Mesenchymal stem cell (in vitro differentiated cells and primary cell): ENCODE measurements at regions not wholly inside any gene's neighbourhood (a gene's known extent, or its start where the extent isn't known, plus 50 kb on each side); places are given as distances from the start of the nearest gene placed in this dataset.

Source experiments
- DNase-seq: peaks from one replicate; pipeline ENCODE4 v3.0.0-alpha.2; 2013
- H2AFZ ChIP-seq: one replicate; pipeline ENCODE4 v1.6.1; 2013; ENCODE audit warnings: low read depth, mild to moderate bottlenecking, control low read depth, inconsistent platforms, low read length, moderate library complexity
- H2AK5ac ChIP-seq: 2 replicates; pipeline ENCODE4 v1.6.1; 2013; ENCODE audit warnings: low read length, moderate library complexity, mild to moderate bottlenecking, inconsistent platforms; ENCODE audit not compliant: severe bottlenecking
- H2BK120ac ChIP-seq: one replicate; pipeline ENCODE4 v1.6.1; 2013; ENCODE audit warnings: low read depth, mild to moderate bottlenecking, inconsistent platforms, low read length, moderate library complexity
- H2BK12ac ChIP-seq, 2 experiments: one replicate each; pipeline ENCODE4 v1.6.1; 2013; ENCODE audit warnings: inconsistent platforms in 2 of 2, low read length in 2 of 2, mild to moderate bottlenecking in 2 of 2, moderate library complexity in 2 of 2, control low read depth in 1 of 2
- H2BK15ac ChIP-seq: one replicate; pipeline ENCODE4 v1.6.1; 2013; ENCODE audit warnings: mild to moderate bottlenecking, low read depth, inconsistent platforms; ENCODE audit not compliant: poor library complexity, severe bottlenecking
- H2BK5ac ChIP-seq: 2 replicates; pipeline ENCODE4 v1.6.1; 2013; ENCODE audit warnings: low read depth, mild to moderate bottlenecking, low read length, control low read depth, inconsistent platforms; ENCODE audit not compliant: poor library complexity, severe bottlenecking
- H3K14ac ChIP-seq, 2 experiments: one replicate each; pipeline ENCODE4 v1.6.1; 2013; ENCODE audit warnings: inconsistent platforms in 2 of 2, low read length in 2 of 2, control low read depth in 1 of 2, mild to moderate bottlenecking in 1 of 2, moderate library complexity in 1 of 2
- H3K18ac ChIP-seq, 2 experiments: one replicate each; pipeline ENCODE4 v1.6.1; 2013; ENCODE audit warnings: inconsistent platforms in 2 of 2, low read length in 2 of 2, control low read depth in 1 of 2, low read depth in 1 of 2, mild to moderate bottlenecking in 1 of 2
- H3K23ac ChIP-seq, 2 experiments: one replicate each; pipeline ENCODE4 v1.6.1; 2013; ENCODE audit warnings: inconsistent platforms in 2 of 2, low read length in 2 of 2, mild to moderate bottlenecking in 2 of 2, moderate library complexity in 2 of 2, control low read depth in 1 of 2
- H3K27ac ChIP-seq: 2 replicates; pipeline ENCODE4 v1.5.1; 2013; ENCODE audit warnings: mild to moderate bottlenecking, moderate library complexity, low read length, control low read depth, inconsistent platforms; ENCODE audit not compliant: poor library complexity, severe bottlenecking
- H3K27me3 ChIP-seq, 2 experiments: 2 replicates each; pipeline versions ENCODE4 v1.6.1 to v1.7.0; 2013; ENCODE audit warnings: low read length in 2 of 2, mild to moderate bottlenecking in 2 of 2, moderate library complexity in 2 of 2, control low read depth in 1 of 2, inconsistent platforms in 1 of 2; ENCODE audit not compliant: control insufficient read depth in 1 of 2, insufficient read depth in 1 of 2
- H3K36me3 ChIP-seq, 2 experiments: 2 replicates each; pipeline versions ENCODE4 v1.6.1 to v1.7.0; 2013; ENCODE audit warnings: low read length in 2 of 2, control low read depth in 1 of 2, inconsistent platforms in 1 of 2, low read depth in 1 of 2, mild to moderate bottlenecking in 1 of 2; ENCODE audit not compliant: insufficient read depth in 2 of 2, control insufficient read depth in 1 of 2
- H3K4ac ChIP-seq, 2 experiments: one replicate each; pipeline ENCODE4 v1.6.1; 2013; ENCODE audit warnings: inconsistent platforms in 2 of 2, low read length in 2 of 2, mild to moderate bottlenecking in 2 of 2, moderate library complexity in 2 of 2, control low read depth in 1 of 2, low read depth in 1 of 2
- H3K4me1 ChIP-seq: 2 replicates; pipeline ENCODE4 v1.6.1; 2013; ENCODE audit warnings: low read depth, low read length, control low read depth; ENCODE audit not compliant: control insufficient read depth, insufficient read depth
- H3K4me2 ChIP-seq: 2 replicates; pipeline ENCODE4 v1.6.1; 2013; ENCODE audit warnings: low read length, mild to moderate bottlenecking, inconsistent platforms; ENCODE audit not compliant: poor library complexity, severe bottlenecking
- H3K4me3 ChIP-seq, 2 experiments: 2 replicates each; pipeline versions ENCODE4 v1.5.1 to v1.7.0; 2013; ENCODE audit warnings: low read length in 2 of 2, mild to moderate bottlenecking in 2 of 2, control low read depth in 1 of 2, low read depth in 1 of 2; ENCODE audit not compliant: insufficient read depth in 1 of 2
- H3K79me1 ChIP-seq: replicated peaks from 2 replicates; pipeline ENCODE4 v1.6.1; 2013; ENCODE audit warnings: mild to moderate bottlenecking, control low read depth, low read length, inconsistent platforms; ENCODE audit not compliant: poor library complexity, severe bottlenecking
- H3K9ac ChIP-seq: 2 replicates; pipeline ENCODE4 v1.7.0; 2013; ENCODE audit warnings: mild to moderate bottlenecking, low read length, moderate library complexity
- H3K9me3 ChIP-seq: 2 replicates; pipeline ENCODE4 v1.7.0; 2013; ENCODE audit warnings: mild to moderate bottlenecking, low read length; ENCODE audit not compliant: control insufficient read depth
- H4K8ac ChIP-seq: one replicate; pipeline ENCODE4 v1.6.1; 2013; ENCODE audit warnings: inconsistent platforms, mild to moderate bottlenecking, low read length, moderate library complexity
- H4K91ac ChIP-seq: one replicate; pipeline ENCODE4 v1.6.1; 2013; ENCODE audit warnings: mild to moderate bottlenecking, low read length, inconsistent platforms
- WGBS: methylation state at CpG from one replicate; pipeline ENCODE4 v1.1.7; 2013; ENCODE audit warnings: mixed read lengths; 5-methylcytosine and 5-hydroxymethylcytosine counted together

DNA sequence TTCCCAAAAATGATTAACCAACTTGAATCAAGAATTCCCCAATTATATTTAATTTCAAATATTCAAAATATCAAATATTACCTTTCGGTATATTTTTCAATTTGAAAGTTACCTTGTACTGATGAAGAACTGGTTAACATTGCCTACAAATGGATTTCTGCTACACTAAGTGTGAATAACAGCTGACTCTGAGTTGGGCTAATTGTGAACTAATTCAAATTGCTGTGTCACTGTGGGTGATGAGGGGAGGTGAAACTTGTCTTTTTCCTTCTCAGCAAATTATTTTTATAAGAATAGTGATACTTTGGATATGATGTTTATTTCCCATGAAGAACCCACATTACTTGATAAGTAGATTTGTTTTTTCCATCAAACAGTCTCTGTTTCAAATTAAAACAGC is 103.4 kb upstream of the RPS23 start:
- Histone ChIP-seq H3K4ac (no peak overlapping the region), H3K18ac (no peak overlapping the region), H4K8ac (no peak overlapping the region), H4K91ac (no peak overlapping the region), H3K4me2 (no peak overlapping the region), H3K23ac (no peak overlapping the region), H3K27ac (no peak overlapping the region), H3K4me1 (peaks cover 2% of the 10 kb centered on the region), H3K36me3 (no peaks in the 10 kb centered on the region), H2BK15ac (no peak overlapping the region), H2BK5ac (no peak overlapping the region), H3K9me3 (no peaks in the 10 kb centered on the region), H2BK120ac (no peak overlapping the region), H2AK5ac (no peak overlapping the region), H2BK12ac (no peak overlapping the region), H2AFZ (no peak overlapping the region), H3K9ac (no peak overlapping the region), H3K79me1 (no peaks in the 10 kb centered on the region), H3K4me3 (no peak overlapping the region), H3K14ac (no peak overlapping the region), H3K27me3 (no peaks in the 10 kb centered on the region)
- 86% methylated on average over 1 of the region's 1 CpG for WGBS
- no peak for DNase-seq

- H3K27me3 ChIP-seq: no peaks in the 10 kb centered on the region
- H2BK5ac ChIP-seq: no peak overlapping the region
- no peak overlapping the region for H3K9ac ChIP-seq
- H3K4ac ChIP-seq: no peak overlapping the region
- H3K4me2 ChIP-seq: no peak overlapping the region
- no peaks in the 10 kb centered on the region for H3K4me1 ChIP-seq
- no peak overlapping the region for H2BK15ac ChIP-seq
- no peak overlapping the region for H3K14ac ChIP-seq
- no peak overlapping the region for H2AK5ac ChIP-seq
- H3K27ac ChIP-seq: no peak overlapping the region
- H2BK12ac ChIP-seq: no peak overlapping the region
- no CpG with 5 or more reads among the region's 2 CpGs for WGBS
- no peak overlapping the region for H3K23ac ChIP-seq
- H3K79me1 ChIP-seq: no peaks in the 10 kb centered on the region
- H2BK120ac ChIP-seq: no peak overlapping the region
- no peaks in the 10 kb centered on the region for H3K9me3 ChIP-seq
- H3K4me3 ChIP-seq: no peak overlapping the region
- H4K8ac ChIP-seq: no peak overlapping the region
- no peak overlapping the region for H2AFZ ChIP-seq
- no peak overlapping the region for H4K91ac ChIP-seq
- H3K18ac ChIP-seq: no peak overlapping the region
- DNase-seq: no peak
- no peaks in the 10 kb centered on the region for H3K36me3 ChIP-seq
Observed at GRCh38 chr5:82376307-82376706, 98.2 kb upstream of the RPS23 start.

DNA sequence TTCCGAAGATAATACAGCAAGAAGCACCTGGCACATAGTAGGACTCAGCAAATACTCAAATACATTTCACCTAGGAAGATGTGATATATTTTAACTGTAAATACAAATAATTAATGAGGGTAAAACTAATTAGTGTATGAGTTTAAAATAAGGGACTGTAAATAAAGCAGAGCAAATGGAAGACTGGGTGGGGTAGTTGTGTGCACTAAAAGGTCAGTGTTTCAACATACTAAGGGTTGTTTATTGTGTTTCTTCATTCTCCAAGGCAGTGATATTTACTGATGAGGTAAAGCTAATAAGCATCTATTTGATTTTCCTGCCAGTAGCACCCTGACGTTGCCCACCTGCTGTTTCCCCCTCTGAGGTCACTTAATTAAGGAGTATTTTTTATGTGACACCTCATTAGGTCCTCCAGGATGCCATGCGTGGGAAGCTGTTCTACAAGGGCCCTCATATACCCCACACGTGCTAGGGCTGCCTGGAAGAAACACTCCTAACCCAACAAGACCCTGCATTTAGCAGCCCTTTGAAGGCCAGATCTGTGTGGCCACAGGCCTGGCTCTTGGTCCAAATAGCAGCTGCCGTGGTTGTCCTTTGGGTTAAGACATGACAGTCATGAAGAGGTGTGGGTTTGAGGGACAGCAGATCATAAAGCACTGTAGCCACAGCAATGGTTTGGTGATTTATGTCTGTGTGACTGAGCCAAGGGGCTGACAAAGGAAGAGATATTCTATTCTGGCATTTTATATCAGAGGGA is 97.5 kb upstream of the RPS23 start:
- Histone ChIP-seq H4K8ac (no peak overlapping the region), H3K4me1 (no peaks in the 10 kb centered on the region), H3K18ac (no peak overlapping the region), H3K4me3 (no peak overlapping the region), H3K4me2 (no peak overlapping the region), H2AK5ac (no peak overlapping the region), H2BK120ac (no peak overlapping the region), H3K79me1 (no peaks in the 10 kb centered on the region), H3K9ac (no peak overlapping the region), H3K27ac (no peak overlapping the region), H3K9me3 (no peaks in the 10 kb centered on the region), H2BK5ac (no peak overlapping the region), H3K23ac (no peak overlapping the region), H3K27me3 (no peaks in the 10 kb centered on the region), H4K91ac (no peak overlapping the region), H2BK15ac (no peak overlapping the region), H3K4ac (no peak overlapping the region), H2BK12ac (no peak overlapping the region), H3K36me3 (no peaks in the 10 kb centered on the region), H3K14ac (no peak overlapping the region), H2AFZ (no peak overlapping the region)
- WGBS: 66% methylated on average over 4 of the region's 5 CpGs
- no peak for DNase-seq

DNA sequence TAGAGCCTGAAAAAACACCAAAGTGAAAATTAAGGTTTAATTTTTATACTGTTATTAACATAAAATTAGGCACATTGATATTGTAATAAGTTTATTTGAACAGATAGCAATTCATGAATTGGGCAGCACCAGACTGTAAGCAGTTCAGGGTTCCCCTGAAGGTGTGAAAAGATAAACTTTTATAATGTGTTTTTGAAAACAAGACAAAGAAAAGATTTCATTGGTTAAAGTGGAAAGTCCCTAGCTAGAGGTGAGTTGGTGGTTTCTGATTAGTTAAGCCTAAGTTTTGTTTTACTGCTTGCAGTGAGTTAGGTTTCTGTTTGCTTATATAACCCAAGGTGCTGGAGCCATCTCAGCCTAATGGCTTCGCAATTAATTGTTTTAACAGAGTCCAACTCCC is 96.5 kb upstream of the RPS23 start:
- Histone ChIP-seq H4K8ac (no peak overlapping the region), H3K4me3 (no peak overlapping the region), H3K23ac (no peak overlapping the region), H3K4me1 (no peaks in the 10 kb centered on the region), H3K36me3 (no peaks in the 10 kb centered on the region), H3K14ac (no peak overlapping the region), H2BK12ac (no peak overlapping the region), H3K4me2 (no peak overlapping the region), H3K4ac (no peak overlapping the region), H2BK120ac (no peak overlapping the region), H4K91ac (no peak overlapping the region), H3K79me1 (no peaks in the 10 kb centered on the region), H2BK5ac (no peak overlapping the region), H2AK5ac (no peak overlapping the region), H3K27ac (no peak overlapping the region), H2AFZ (no peak overlapping the region), H3K27me3 (no peaks in the 10 kb centered on the region), H3K9me3 (no peaks in the 10 kb centered on the region), H3K9ac (no peak overlapping the region), H3K18ac (no peak overlapping the region), H2BK15ac (no peak overlapping the region)
- 100% methylated on average over 1 of the region's 1 CpG for WGBS
- no peak for DNase-seq
